SIG-M5 (cell line): ENCODE measurements at regions not wholly inside any gene's neighbourhood (a gene's known extent, or its start where the extent isn't known, plus 50 kb on each side); places are given as distances from the start of the nearest gene placed in this dataset.
"Not testable (repeated sequence)": the region's sequence is repeated elsewhere in the genome, so short reads cannot be mapped to it uniquely, and the experiment has no call there.

Experiments used
- DNase-seq: peaks from one replicate; lab custom pipeline; 2025; lab: John Stamatoyannopoulos, UW

DNA sequence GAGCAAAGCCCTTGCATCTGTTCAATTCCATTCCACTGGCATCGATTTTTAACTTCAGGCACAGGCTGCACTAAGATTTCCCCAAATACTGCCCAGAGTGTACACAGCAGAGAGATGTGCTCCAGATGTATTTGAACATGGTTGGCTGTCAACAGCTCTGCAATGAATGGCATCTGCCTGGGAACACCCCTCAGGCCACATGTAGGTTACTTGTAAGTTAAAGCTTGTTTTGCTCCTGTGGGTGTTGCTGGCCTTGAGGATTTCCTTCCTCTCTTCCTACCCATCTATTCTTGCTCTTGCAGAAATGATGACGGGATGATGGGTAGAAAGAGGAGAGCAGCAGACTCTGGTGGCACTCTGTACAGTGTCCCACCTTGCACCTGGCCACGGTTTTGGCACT is 69.3 kb upstream of the HELT start:
- DNase-seq = no peak

DNA sequence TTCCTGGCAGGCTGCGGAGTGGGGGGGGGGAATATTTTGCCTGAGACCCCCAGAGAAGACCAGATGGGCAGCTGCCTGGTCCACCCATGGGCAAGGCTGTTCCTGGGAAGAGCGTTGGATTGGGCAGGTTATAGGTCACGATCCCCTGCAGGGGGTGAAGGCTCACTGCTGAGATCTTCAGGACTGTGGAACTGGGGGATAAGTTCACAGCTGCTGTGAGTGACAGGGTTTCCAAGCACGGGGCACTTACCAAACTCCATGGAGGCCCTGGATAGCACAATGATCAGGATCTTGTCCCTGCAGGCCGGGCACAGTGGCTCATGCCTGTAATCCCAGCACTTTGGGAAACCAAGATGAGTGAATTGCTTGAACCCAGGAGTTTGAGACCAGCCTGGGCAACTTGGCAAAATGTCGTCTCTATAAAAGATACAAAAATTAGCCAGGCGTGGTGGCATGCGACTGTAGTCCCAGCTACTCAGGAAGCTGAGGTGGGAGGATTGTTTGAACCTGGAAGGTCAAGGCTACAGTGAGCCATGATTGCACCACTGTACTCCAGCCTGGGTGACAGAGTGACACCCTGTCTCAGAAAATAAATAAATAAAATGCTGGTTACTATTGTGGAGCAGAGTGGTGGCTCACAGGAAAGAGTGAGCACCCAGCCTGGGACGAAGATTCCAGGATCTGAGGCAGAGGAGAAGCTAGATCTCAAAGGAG is 68.0 kb upstream of the HELT start:
- DNase-seq = no peak

DNA sequence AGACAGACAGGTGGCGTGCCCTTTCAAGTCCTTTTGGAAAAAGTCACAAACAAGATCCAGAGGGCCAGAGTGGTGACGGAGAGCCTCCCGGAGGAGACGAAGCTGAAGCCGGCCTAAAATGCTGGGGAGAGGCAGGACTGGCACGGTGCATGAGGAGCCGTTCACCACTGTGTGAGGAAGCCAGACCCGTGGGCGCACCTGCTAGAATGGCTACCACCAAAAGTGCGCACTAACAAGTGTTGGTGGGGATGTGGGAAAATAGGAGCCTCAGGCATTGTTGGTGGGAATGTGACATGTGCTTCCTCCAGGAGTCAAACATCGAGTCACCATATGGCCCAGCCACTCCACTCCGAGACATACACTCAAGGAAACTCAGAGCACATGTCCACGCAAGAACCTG is 67.4 kb upstream of the HELT start:
- DNase-seq = no peak

DNA sequence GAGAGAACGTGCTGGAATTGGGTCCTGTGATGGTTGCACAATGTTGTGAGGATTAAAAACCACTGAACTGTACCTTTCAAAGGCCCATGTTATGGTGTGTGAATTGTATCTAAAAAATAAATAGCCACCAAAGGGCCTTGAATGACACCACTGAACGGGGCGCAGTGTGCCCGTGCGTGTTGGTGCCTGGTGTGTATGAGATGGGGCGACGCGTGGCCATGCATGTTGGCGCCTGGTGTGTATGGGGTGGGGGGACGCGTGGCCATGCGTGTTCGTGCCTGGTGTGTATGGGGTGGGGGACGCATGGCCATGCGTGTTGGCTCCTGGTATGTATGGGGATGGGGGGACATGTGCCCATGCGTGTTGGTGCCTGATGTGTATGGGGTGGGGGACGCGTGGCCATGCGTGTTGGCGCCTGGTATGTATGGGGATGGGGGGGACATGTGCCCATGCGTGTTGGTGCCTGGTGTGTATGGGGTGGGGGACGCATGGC is 66.6 kb upstream of the HELT start:
- DNase-seq = no peak

GRCh38 chr4:184952522-184952921 is 65.8 kb upstream of the HELT start:
- DNase-seq = no peak

- no peak for DNase-seq
Observed at GRCh38 chr4:184953421-184953945, 64.8 kb upstream of the HELT start.

DNA sequence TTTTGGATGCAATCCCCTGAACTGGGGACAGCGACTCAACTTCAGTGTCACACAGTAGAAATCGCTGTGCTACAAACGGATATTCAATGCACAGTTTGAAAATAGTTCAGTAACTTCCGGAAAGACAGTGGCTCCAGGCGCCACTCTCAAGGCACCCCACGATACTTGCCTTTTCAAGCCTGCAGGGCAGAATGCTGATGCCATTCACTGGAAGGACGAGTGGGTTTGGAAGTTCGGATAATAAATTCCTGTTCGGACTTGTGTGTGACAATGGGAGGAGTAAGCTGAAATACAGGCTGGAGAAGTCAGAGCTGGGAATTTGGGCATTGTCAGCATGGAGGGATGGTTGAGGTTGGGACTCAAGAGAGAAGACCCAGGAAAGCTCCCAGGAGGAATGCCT is 64.3 kb upstream of the HELT start:
- no peak for DNase-seq

GRCh38 chr4:184954482-184954881 is 63.8 kb upstream of the HELT start:
- DNase-seq = no peak

GRCh38 chr4:184955116-184955515 is 63.2 kb upstream of the HELT start:
- DNase-seq = no peak

DNA sequence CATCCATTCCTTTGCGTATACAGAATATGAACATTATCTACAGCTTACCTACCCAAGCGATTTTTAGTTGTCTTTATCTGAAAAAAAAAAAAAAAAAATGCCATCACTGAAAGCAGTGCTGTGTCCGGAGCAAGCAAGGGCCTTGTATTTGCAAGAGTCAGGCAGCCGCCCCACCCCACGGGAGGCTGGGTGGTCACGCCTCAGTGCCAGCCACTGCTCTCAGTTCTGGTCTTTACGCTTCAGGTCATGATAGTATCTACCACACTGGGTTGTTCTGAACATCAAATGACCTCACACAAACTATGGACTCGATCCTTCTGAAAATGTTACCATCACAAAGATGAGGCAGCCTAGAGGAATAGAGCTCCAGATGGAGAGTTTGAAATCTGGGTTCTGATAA is 62.7 kb upstream of the HELT start:
- DNase-seq = no peak

DNA sequence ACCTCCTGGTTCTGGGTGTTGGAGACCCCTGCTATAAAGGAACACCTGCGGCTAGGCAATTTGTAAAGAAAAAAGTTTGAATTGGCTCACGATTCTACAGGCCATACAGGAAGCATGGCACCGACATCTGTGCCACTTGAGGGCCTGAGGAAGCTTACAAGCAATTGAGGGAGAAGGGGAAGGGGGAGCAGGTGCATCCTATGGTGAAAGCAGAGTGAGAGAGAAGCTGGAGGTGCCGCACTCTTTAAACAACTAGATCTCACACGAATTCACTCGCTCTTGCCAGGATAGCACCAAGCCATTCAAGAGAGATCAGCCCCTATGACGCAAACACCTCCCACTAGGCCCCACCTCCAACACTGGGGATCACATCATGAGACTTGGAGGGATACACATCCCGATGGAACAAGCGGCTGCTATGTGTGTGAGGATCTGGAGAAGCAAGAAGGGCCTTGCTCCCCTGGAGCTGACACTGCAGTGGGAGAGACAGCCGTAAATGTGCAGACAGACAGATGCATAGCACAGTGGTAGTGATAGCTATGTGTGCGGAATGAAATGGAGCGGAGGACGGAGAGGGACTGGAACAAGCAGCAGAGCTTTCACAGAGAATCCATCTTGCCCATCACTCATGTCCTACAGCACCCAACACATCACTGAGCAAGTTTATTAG is 60.7 kb upstream of the HELT start:
- DNase-seq = no peak

DNA sequence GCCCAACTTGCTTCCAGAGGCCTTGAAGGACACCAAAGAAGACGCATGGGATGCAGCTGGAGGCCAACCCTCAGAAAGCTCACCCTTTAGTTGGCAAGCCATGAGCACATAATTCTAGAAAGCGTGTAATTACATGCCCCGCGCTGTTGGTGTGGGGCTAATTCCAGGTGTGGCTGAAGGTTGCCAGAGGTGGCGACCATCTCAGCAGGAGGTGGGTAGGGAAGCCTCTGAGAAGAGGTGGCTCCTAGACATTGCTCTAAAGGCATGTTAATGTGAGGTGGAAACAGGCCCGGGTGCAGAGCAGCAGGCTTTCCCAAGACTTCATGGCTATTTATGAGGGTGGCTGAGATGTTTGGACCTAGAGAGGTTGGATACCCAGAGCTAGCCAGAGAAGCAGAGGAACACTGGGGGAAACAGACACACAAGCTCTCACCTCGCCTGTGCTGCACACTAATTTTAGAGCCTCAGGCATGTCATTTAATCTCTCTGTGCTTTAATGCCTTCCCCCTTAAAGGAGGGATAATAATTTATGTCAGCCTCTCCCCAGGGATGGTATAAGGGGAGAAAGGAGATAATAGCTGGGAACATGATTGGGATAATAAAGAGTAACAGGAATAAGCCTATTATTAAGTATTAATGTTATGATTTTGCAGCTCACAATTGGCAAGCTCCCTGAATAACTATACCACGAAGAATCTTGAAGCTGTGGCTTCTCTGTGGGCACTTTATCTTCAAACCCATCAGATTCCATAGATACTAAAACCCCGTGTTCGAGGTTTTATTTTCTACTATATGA is 60.0 kb upstream of the HELT start:
- DNase-seq = no peak

GRCh38 chr4:184958923-184959210 is 59.4 kb upstream of the HELT start:
- DNase-seq = no peak

GRCh38 chr4:184959309-184959708 is 59.0 kb upstream of the HELT start:
- DNase-seq = no peak

- no peak for DNase-seq
Observed at GRCh38 chr4:184959786-184960185, 58.5 kb upstream of the HELT start.

- DNase-seq = no peak
Observed at GRCh38 chr4:184960505-184960971, 57.8 kb upstream of the HELT start.

- no peak for DNase-seq
Observed at GRCh38 chr4:184961660-184962059, 56.6 kb upstream of the HELT start.

GRCh38 chr4:184962125-184962638 is 56.1 kb upstream of the HELT start:
- no peak for DNase-seq

GRCh38 chr4:184965230-184966050 is 52.9 kb upstream of the HELT start:
- not testable (repeated sequence) for DNase-seq

- DNase-seq = not testable (repeated sequence)
Observed at GRCh38 chr4:184966051-184966691, 52.1 kb upstream of the HELT start.

DNA sequence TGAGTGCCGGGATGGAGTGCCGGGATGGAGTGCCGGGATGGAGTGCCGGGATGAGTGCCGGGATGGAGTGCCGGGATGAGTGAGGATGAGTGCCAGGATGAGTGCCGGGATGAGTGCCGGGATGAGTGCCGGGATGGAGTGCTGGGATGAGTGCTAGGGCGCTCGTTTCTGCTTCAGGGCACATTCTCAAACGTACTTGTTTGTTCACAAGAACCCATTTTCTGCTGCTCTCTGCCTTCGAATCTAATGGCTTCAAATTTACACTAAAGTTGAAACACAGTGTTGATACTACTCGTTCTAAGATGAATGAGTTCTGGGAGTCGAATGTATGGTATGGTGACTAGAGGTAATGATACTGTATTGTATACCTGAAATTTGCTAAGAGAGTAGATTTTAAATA is 50.6 kb upstream of the HELT start:
- peak; percentile 2 for DNase-seq
